OCI-LY7 (cell line): ENCODE measurements at regions not wholly inside any gene's neighbourhood (a gene's known extent, or its start where the extent isn't known, plus 50 kb on each side); places are given as distances from the start of the nearest gene placed in this dataset.

ENCODE experiments used
- EZH2phosphoT487 ChIP-seq: fragments of 200-600 bp; sonication (generic); IDR thresholded peaks from 2 replicates; pipeline ENCODE4 v1.6.1; 2018; ENCODE audit warnings: low read depth, borderline replicate concordance, mild to moderate bottlenecking, mixed run types, antibody characterized with exemption, low read length, moderate library complexity, mixed read lengths
- TF ChIP-seq, protein P1 (sequence below): fragments of 200-600 bp; sonication (generic); conservative IDR thresholded peaks from 2 replicates; pipeline ENCODE4 v1.5.1; 2014; ENCODE audit warnings: mild to moderate bottlenecking, antibody characterized with exemption, low read length, moderate library complexity, mixed read lengths

- TF ChIP-seq, protein P1, sequence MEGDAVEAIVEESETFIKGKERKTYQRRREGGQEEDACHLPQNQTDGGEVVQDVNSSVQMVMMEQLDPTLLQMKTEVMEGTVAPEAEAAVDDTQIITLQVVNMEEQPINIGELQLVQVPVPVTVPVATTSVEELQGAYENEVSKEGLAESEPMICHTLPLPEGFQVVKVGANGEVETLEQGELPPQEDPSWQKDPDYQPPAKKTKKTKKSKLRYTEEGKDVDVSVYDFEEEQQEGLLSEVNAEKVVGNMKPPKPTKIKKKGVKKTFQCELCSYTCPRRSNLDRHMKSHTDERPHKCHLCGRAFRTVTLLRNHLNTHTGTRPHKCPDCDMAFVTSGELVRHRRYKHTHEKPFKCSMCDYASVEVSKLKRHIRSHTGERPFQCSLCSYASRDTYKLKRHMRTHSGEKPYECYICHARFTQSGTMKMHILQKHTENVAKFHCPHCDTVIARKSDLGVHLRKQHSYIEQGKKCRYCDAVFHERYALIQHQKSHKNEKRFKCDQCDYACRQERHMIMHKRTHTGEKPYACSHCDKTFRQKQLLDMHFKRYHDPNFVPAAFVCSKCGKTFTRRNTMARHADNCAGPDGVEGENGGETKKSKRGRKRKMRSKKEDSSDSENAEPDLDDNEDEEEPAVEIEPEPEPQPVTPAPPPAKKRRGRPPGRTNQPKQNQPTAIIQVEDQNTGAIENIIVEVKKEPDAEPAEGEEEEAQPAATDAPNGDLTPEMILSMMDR = no peak
- no peak for TF ChIP-seq EZH2phosphoT487
Measured at GRCh38 chr2:215777465-215778044, 235.8 kb downstream of the MREG start.
